IPS-18c (cell line): ENCODE measurements at regions not wholly inside any gene's neighbourhood (a gene's known extent, or its start where the extent isn't known, plus 50 kb on each side); places are given as distances from the start of the nearest gene placed in this dataset.

Experiments used
- H3K4me3 ChIP-seq: 2 replicates; pipeline ENCODE4 v1.7.0; 2013; ENCODE audit warnings: low read depth, mild to moderate bottlenecking, low read length, moderate library complexity; ENCODE audit not compliant: insufficient read depth
- H3K9me3 ChIP-seq: one replicate; pipeline ENCODE4 v1.6.1; 2013; ENCODE audit warnings: mild to moderate bottlenecking, low read length, moderate library complexity; ENCODE audit not compliant: control insufficient read depth, insufficient read depth

- H3K9me3 ChIP-seq = no peaks in the 10 kb centered on the region
- H3K4me3 ChIP-seq = no peak overlapping the region
Measured at GRCh38 chrX:4268676-4269075, 555.2 kb upstream of the PRKX start.

- H3K9me3 ChIP-seq = no peaks in the 10 kb centered on the region
- no peak overlapping the region for H3K4me3 ChIP-seq
Measured at GRCh38 chrX:4265036-4265435, 551.6 kb upstream of the PRKX start.

GRCh38 chrX:4263030-4263803 lies 549.8 kb upstream of the PRKX start:
- no peak overlapping the region for H3K4me3 ChIP-seq
- peaks cover 2% of the 10 kb centered on the region for H3K9me3 ChIP-seq

- Histone ChIP-seq H3K4me3 (no peak overlapping the region), H3K9me3 (no peaks in the 10 kb centered on the region)
Measured at GRCh38 chrX:4253092-4253491, 539.6 kb upstream of the PRKX start.

- H3K4me3 ChIP-seq = no peak overlapping the region
- no peaks in the 10 kb centered on the region for H3K9me3 ChIP-seq
Measured at GRCh38 chrX:4249401-4249800, 536.0 kb upstream of the PRKX start.

- Histone ChIP-seq H3K4me3 (no peak overlapping the region), H3K9me3 (no peaks in the 10 kb centered on the region)
Measured at GRCh38 chrX:4243759-4244158, 530.3 kb upstream of the PRKX start.

- Histone ChIP-seq H3K9me3 (no peaks in the 10 kb centered on the region), H3K4me3 (no peak overlapping the region)
Measured at GRCh38 chrX:4240541-4241194, 527.2 kb upstream of the PRKX start.

- no peak overlapping the region for H3K4me3 ChIP-seq
Measured at GRCh38 chrX:4239650-4240540, 526.4 kb upstream of the PRKX start.

GRCh38 chrX:4238916-4239315 lies 525.5 kb upstream of the PRKX start:
- H3K4me3 ChIP-seq = no peak overlapping the region
- H3K9me3 ChIP-seq = no peaks in the 10 kb centered on the region

More at GRCh38 chrX:4239650-4240540, 526.4 kb upstream of the PRKX start:
- H3K9me3 ChIP-seq = no peaks in the 10 kb centered on the region

- no peaks in the 10 kb centered on the region for H3K9me3 ChIP-seq
- H3K4me3 ChIP-seq = no peak overlapping the region
Measured at GRCh38 chrX:4225086-4225485, 511.6 kb upstream of the PRKX start.

- no peaks in the 10 kb centered on the region for H3K9me3 ChIP-seq
- H3K4me3 ChIP-seq = no peak overlapping the region
Measured at GRCh38 chrX:4206941-4207340, 493.5 kb upstream of the PRKX start.

GRCh38 chrX:4197971-4198370 lies 484.5 kb upstream of the PRKX start:
- Histone ChIP-seq H3K4me3 (no peak overlapping the region), H3K9me3 (no peaks in the 10 kb centered on the region)

GRCh38 chrX:4193500-4194155 lies 480.2 kb upstream of the PRKX start:
- H3K4me3 ChIP-seq = no peak overlapping the region
- no peaks in the 10 kb centered on the region for H3K9me3 ChIP-seq

- H3K4me3 ChIP-seq = no peak overlapping the region
- no peaks in the 10 kb centered on the region for H3K9me3 ChIP-seq
Measured at GRCh38 chrX:4186331-4186730, 472.9 kb upstream of the PRKX start.

GRCh38 chrX:4185086-4185485 lies 471.6 kb upstream of the PRKX start:
- Histone ChIP-seq H3K9me3 (no peaks in the 10 kb centered on the region), H3K4me3 (no peak overlapping the region)

- H3K9me3 ChIP-seq = no peaks in the 10 kb centered on the region
- H3K4me3 ChIP-seq = no peak overlapping the region
Measured at GRCh38 chrX:4182408-4182806, 469.0 kb upstream of the PRKX start.

GRCh38 chrX:4181782-4182407 lies 468.4 kb upstream of the PRKX start:
- Histone ChIP-seq H3K9me3 (no peaks in the 10 kb centered on the region), H3K4me3 (no peak overlapping the region)
